Panc1 (cell line): ENCODE measurements at regions not wholly inside any gene's neighbourhood (a gene's known extent, or its start where the extent isn't known, plus 50 kb on each side); places are given as distances from the start of the nearest gene placed in this dataset.

Experiments used
- ATAC-seq: fragments of 200-7000 bp; cut with Tn5 transposase; 2 replicates; pipeline ENCODE4 v1.9.1; 2020; ENCODE audit warnings: mild to moderate bottlenecking, moderate library complexity
- BruUV-seq: library from RNA; stranded (reverse); fragments of 400-500 nt; replicated peaks from 2 replicates; lab custom pipeline; 2021; lab: Mats Ljungman, UMichigan
- CTCF ChIA-PET: fragments of 300-600 bp; sonication (Branson Sonifier 250); formaldehyde crosslinking; loops from one replicate; lab custom pipeline; 2022; ENCODE audit warnings: antibody characterized with exemption; lab: Charles Lee
- POLR2A ChIA-PET: fragments of 300-600 bp; sonication (Branson Sonifier 250); formaldehyde crosslinking; loops from one replicate; lab custom pipeline; 2022; ENCODE audit warnings: antibody characterized with exemption; lab: Charles Lee
- DNase-seq: peaks from one replicate; pipeline ENCODE4 v3.0.0-alpha.2; 2010; ENCODE audit warnings: low read depth, low spot score
- H3K27ac ChIP-seq: 2 replicates; pipeline ENCODE4 v1.5.1; 2011; ENCODE audit warnings: mild to moderate bottlenecking, low read length, inconsistent platforms
- H3K27me3 ChIP-seq: fragments of 200-500 bp; sonication (Bioruptor generic); 2 replicates; pipeline ENCODE4 v1.6.0; 2014; ENCODE audit warnings: low read length, inconsistent platforms; ENCODE audit not compliant: control insufficient read depth, insufficient read depth
- H3K36me3 ChIP-seq: fragments of 200-500 bp; sonication (Bioruptor generic); 2 replicates; pipeline ENCODE4 v1.5.1; 2014; ENCODE audit warnings: inconsistent platforms, mild to moderate bottlenecking, low read length, moderate library complexity; ENCODE audit not compliant: control insufficient read depth, insufficient read depth
- H3K4me1 ChIP-seq: 2 replicates; pipeline ENCODE4 v1.5.1; 2011; ENCODE audit warnings: inconsistent platforms, mild to moderate bottlenecking, low read length, moderate library complexity; ENCODE audit not compliant: control insufficient read depth, insufficient read depth
- H3K4me3 ChIP-seq, 2 experiments: 2 replicates each; pipeline ENCODE4 v1.5.1; 2011 to 2012; ENCODE audit warnings: low read depth in 2 of 2, low read length in 2 of 2, mild to moderate bottlenecking in 2 of 2, inconsistent platforms in 1 of 2, moderate library complexity in 1 of 2
- H3K9me3 ChIP-seq: fragments of 200-500 bp; sonication (Bioruptor generic); 2 replicates; pipeline ENCODE4 v1.5.1; 2014; ENCODE audit warnings: low read depth, mild to moderate bottlenecking, inconsistent platforms, low read length, moderate library complexity; ENCODE audit not compliant: control insufficient read depth, insufficient read depth
- CTCF ChIP-seq: fragments of 450-650 bp; IDR thresholded peaks from 2 replicates; pipeline ENCODE4 v1.5.1; 2017; ENCODE audit warnings: mild to moderate bottlenecking
- POLR2AphosphoS5 ChIP-seq: IDR thresholded peaks from 2 replicates; pipeline ENCODE4 v1.6.1; 2012; ENCODE audit warnings: mild to moderate bottlenecking, low read depth, low read length, moderate library complexity
- SIN3A ChIP-seq: IDR thresholded peaks from 2 replicates; pipeline ENCODE4 v1.6.1; 2012; ENCODE audit warnings: low read depth, mild to moderate bottlenecking, low read length, moderate library complexity, borderline replicate concordance; ENCODE audit not compliant: insufficient read depth
- TCF7L2 ChIP-seq: IDR thresholded peaks from 2 replicates; pipeline ENCODE4 v1.6.1; 2011; ENCODE audit warnings: mild to moderate bottlenecking, low read depth, low read length, inconsistent platforms
- in situ Hi-C: cut with HindIII; loops from 2 replicates; pipeline ENCODE4 v1.10.0; 2016; ENCODE audit warnings: low sequenced_read_pairs, low pct_unique_long_range_greater_than_20kb
- intact Hi-C: fragments of 100-400 bp; cut with micrococcal nuclease; formaldehyde crosslinking; loops from one replicate; pipeline ENCODE4 v1.10.0; 2022; ENCODE audit not compliant: unreplicated experiment
- TF ChIP-seq, protein P1 (sequence below), 2 experiments: IDR thresholded peaks; 2 replicates each; pipeline ENCODE4 v1.6.1; 2011 to 2012; ENCODE audit warnings: low read depth in 2 of 2, control low read depth in 1 of 2, low read length in 1 of 2, mild to moderate bottlenecking in 1 of 2, moderate library complexity in 1 of 2; ENCODE audit not compliant: insufficient read depth in 1 of 2

DNA sequence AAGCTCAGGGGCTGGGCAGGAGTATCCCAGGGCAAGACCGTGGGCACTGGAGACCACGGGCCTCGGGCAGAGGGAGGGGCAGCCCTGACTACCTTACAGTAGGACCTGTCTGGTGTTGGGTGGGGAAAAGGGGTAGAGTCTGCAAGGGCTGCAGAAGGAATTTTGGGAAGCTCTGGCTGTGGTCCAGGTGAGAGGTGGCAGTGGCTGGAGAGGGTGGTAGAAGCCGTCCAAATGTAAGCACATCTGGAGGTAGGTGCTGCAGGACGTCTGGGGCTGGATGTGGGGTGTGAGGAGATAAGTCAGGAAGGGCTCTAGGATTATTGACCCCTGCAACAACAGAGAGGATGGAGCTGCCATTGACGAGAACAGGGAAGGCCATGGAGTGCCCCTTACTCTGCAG lies 486.7 kb downstream of the EIPR1 start:
- intact Hi-C loops (no loop called here), in situ Hi-C loops (no loop called here)
- H3K4me3 ChIP-seq = no peak overlapping the region
- no peaks in the 10 kb centered on the region for H3K9me3 ChIP-seq
- ATAC-seq (no peak), DNase-seq (no peak)
- no peak for TF ChIP-seq POLR2AphosphoS5
- TF ChIP-seq, protein P1, sequence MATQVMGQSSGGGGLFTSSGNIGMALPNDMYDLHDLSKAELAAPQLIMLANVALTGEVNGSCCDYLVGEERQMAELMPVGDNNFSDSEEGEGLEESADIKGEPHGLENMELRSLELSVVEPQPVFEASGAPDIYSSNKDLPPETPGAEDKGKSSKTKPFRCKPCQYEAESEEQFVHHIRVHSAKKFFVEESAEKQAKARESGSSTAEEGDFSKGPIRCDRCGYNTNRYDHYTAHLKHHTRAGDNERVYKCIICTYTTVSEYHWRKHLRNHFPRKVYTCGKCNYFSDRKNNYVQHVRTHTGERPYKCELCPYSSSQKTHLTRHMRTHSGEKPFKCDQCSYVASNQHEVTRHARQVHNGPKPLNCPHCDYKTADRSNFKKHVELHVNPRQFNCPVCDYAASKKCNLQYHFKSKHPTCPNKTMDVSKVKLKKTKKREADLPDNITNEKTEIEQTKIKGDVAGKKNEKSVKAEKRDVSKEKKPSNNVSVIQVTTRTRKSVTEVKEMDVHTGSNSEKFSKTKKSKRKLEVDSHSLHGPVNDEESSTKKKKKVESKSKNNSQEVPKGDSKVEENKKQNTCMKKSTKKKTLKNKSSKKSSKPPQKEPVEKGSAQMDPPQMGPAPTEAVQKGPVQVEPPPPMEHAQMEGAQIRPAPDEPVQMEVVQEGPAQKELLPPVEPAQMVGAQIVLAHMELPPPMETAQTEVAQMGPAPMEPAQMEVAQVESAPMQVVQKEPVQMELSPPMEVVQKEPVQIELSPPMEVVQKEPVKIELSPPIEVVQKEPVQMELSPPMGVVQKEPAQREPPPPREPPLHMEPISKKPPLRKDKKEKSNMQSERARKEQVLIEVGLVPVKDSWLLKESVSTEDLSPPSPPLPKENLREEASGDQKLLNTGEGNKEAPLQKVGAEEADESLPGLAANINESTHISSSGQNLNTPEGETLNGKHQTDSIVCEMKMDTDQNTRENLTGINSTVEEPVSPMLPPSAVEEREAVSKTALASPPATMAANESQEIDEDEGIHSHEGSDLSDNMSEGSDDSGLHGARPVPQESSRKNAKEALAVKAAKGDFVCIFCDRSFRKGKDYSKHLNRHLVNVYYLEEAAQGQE (IDR thresholded peaks at IDR 0.05; ENCODE audit: insufficient read depth in 1 of 2, low read depth in 2 of 2, low read length in 1 of 2) = no peak
- no peak for TF ChIP-seq TCF7L2
- no peak for TF ChIP-seq CTCF
- no peak for TF ChIP-seq SIN3A
- CTCF ChIA-PET = no interaction called here
- no TSS peak for BruUV-seq
- H3K4me1 ChIP-seq = no peaks in the 10 kb centered on the region
- peaks cover 4% of the 10 kb centered on the region; the same call in 1 of the 2 replicates for H3K27me3 ChIP-seq
- no peak overlapping the region for H3K27ac ChIP-seq
- no peaks in the 10 kb centered on the region for H3K36me3 ChIP-seq
- POLR2A ChIA-PET = no interaction called here

DNA sequence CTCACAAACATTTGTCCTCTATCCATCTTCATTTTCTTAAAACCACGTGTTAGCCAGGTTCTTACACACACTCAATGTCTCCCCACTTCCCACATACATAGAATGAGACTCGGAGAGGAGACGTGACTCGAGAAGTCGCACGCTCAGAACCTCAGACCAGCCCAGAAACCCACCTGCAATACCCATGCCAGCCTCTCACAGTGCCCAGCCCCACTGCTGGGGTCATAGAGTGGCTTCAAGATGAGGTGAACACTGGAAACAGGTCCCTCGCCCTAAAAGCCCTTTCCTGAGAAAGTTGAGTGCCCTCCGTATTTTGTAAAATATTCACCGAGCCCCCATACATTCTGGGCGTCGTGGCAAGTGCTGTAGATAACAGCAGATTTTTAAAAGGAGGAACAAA lies 487.4 kb downstream of the EIPR1 start:
- Histone ChIP-seq H3K36me3 (no peaks in the 10 kb centered on the region), H3K4me1 (no peaks in the 10 kb centered on the region), H3K27ac (no peak overlapping the region), H3K27me3 (peaks cover 6% of the 10 kb centered on the region; the same call in 1 of the 2 replicates), H3K4me3 (no peak overlapping the region), H3K9me3 (no peaks in the 10 kb centered on the region)
- no peak for ATAC-seq
- no peak for DNase-seq
- in situ Hi-C loops (no loop called here), intact Hi-C loops (no loop called here)
- ChIA-PET POLR2A (no interaction called here), CTCF (no interaction called here)
- BruUV-seq = no TSS peak
- TF ChIP-seq TCF7L2 (no peak), SIN3A (no peak), POLR2AphosphoS5 (no peak), CTCF (no peak)
- TF ChIP-seq, protein P1 (IDR thresholded peaks at IDR 0.05; ENCODE audit: insufficient read depth in 1 of 2, low read depth in 2 of 2, low read length in 1 of 2) = no peak
